ENCODE measurements at regions not wholly inside any gene's neighbourhood (a gene's known extent, or its start where the extent isn't known, plus 50 kb on each side); places are given as distances from the start of the nearest gene placed in this dataset.

- no peak for ATAC-seq
- Histone ChIP-seq H3K36me3 (no peaks in the 10 kb centered on the region), H3K4me1 (peaks cover 0 to 5% (median 0%) of the 10 kb centered on the region in 12 donors), H3K27me3 (no peaks in the 10 kb centered on the region), H3K27ac (no peak overlapping the region), H3K4me3 (no peak overlapping the region), H3K9me3 (no peaks in the 10 kb centered on the region)
- 79 to 96% (median 94%) methylated on average over 2 of the region's 2 CpGs for WGBS, 4 donors
- intact Hi-C loops (cut with DNase I) = no loop called here
- TF ChIP-seq POLR2A (IDR thresholded peaks at IDR 0.05) (no peak), CTCF (IDR thresholded peaks at IDR 0.05) (no peak)
- no peak for DNase-seq
These were observed 270.1 kb upstream of the SIX2 start for GRCh38 chr2:45279356-45279755.

GRCh38 chr2:45278365-45279078, 269.3 kb upstream of the SIX2 start:
- intact Hi-C loops (cut with DNase I) = no loop called here
- Histone ChIP-seq H3K4me1 (peaks cover 0 to 5% (median 0%) of the 10 kb centered on the region in 12 donors), H3K9me3 (no peaks in the 10 kb centered on the region), H3K36me3 (no peaks in the 10 kb centered on the region), H3K4me3 (no peak overlapping the region), H3K27me3 (no peaks in the 10 kb centered on the region), H3K27ac (no peak overlapping the region)
- ATAC-seq (peak in 1 of 4 donors; percentile 29), DNase-seq (no peak)
- 53 to 68% (median 59%) methylated on average over 9 of the region's 9 CpGs for WGBS, 4 donors
- TF ChIP-seq POLR2A (IDR thresholded peaks at IDR 0.05) = no peak
- TF ChIP-seq CTCF (IDR thresholded peaks at IDR 0.05) = no peak

- ATAC-seq = no peak
- Histone ChIP-seq H3K9me3 (no peaks in the 10 kb centered on the region), H3K4me3 (no peak overlapping the region), H3K36me3 (no peaks in the 10 kb centered on the region), H3K4me1 (peaks cover 0 to 5% (median 0%) of the 10 kb centered on the region in 12 donors), H3K27me3 (no peaks in the 10 kb centered on the region), H3K27ac (no peak overlapping the region)
- TF ChIP-seq POLR2A (IDR thresholded peaks at IDR 0.05) = no peak
- no peak for TF ChIP-seq CTCF (IDR thresholded peaks at IDR 0.05)
- no peak for DNase-seq
- WGBS, 4 donors = 68 to 86% (median 82%) methylated on average over 4 of the region's 4 CpGs
- intact Hi-C loops (cut with DNase I) = no loop called here
These were observed 267.7 kb upstream of the SIX2 start for GRCh38 chr2:45276914-45277313.

- H3K4me1 ChIP-seq = peaks cover 0 to 5% (median 0%) of the 10 kb centered on the region in 12 donors
These were observed 266.6 kb upstream of the SIX2 start for GRCh38 chr2:45275806-45276205.

More at GRCh38 chr2:45275806-45276205, 266.6 kb upstream of the SIX2 start:
- H3K9me3 ChIP-seq = no peaks in the 10 kb centered on the region
- no peak for ATAC-seq
- no peaks in the 10 kb centered on the region for H3K36me3 ChIP-seq
- no peaks in the 10 kb centered on the region for H3K27me3 ChIP-seq
- H3K4me3 ChIP-seq = no peak overlapping the region
- 93 to 100% (median 94%) methylated on average over 1 of the region's 1 CpG for WGBS, 4 donors
- H3K27ac ChIP-seq = no peak overlapping the region
- DNase-seq = no peak
- TF ChIP-seq CTCF (IDR thresholded peaks at IDR 0.05) (no peak), POLR2A (IDR thresholded peaks at IDR 0.05) (no peak)
- intact Hi-C loops (cut with DNase I) = no loop called here

Measured in heart left ventricle (tissue), 16 donors.